Ishikawa (cell line): ENCODE measurements at regions not wholly inside any gene's neighbourhood (a gene's known extent, or its start where the extent isn't known, plus 50 kb on each side); places are given as distances from the start of the nearest gene placed in this dataset.

Source experiments
- CEBPB ChIP-seq: IDR thresholded peaks from 2 replicates; pipeline ENCODE4 v1.6.1; 2012
- CREB1 ChIP-seq: IDR thresholded peaks from 2 replicates; pipeline ENCODE4 v1.6.1; 2012; ENCODE audit warnings: low read depth
- EGR1 ChIP-seq: IDR thresholded peaks from 2 replicates; pipeline ENCODE4 v1.6.1; 2012
- EP300 ChIP-seq: IDR thresholded peaks from 2 replicates; pipeline ENCODE4 v1.6.1; 2012; ENCODE audit warnings: borderline replicate concordance
- FOXM1 ChIP-seq: IDR thresholded peaks from 2 replicates; pipeline ENCODE4 v1.6.1; 2012; ENCODE audit warnings: low read depth, borderline replicate concordance
- NFIC ChIP-seq: IDR thresholded peaks from 2 replicates; pipeline ENCODE4 v1.6.1; 2012
- RAD21 ChIP-seq: IDR thresholded peaks from 2 replicates; pipeline ENCODE4 v1.6.1; 2012; ENCODE audit warnings: low read depth
- TAF1 ChIP-seq: IDR thresholded peaks from 2 replicates; pipeline ENCODE4 v1.6.1; 2012; ENCODE audit warnings: low read depth, mild to moderate bottlenecking
- TCF12 ChIP-seq: IDR thresholded peaks from 2 replicates; pipeline ENCODE4 v1.6.1; 2012; ENCODE audit warnings: low read depth
- TEAD4 ChIP-seq: IDR thresholded peaks from 2 replicates; pipeline ENCODE4 v1.6.1; 2012
- YY1 ChIP-seq: IDR thresholded peaks from 2 replicates; pipeline ENCODE4 v1.6.1; 2012; ENCODE audit warnings: low read depth
- ZBTB7A ChIP-seq: IDR thresholded peaks from 2 replicates; pipeline ENCODE4 v1.6.1; 2012; ENCODE audit warnings: low read depth
- TF ChIP-seq, protein P1 (sequence below): IDR thresholded peaks from 2 replicates; pipeline ENCODE4 v1.6.1; 2012
- TF ChIP-seq, protein P2 (sequence below): IDR thresholded peaks from 2 replicates; pipeline ENCODE4 v1.6.1; 2012; ENCODE audit warnings: low read depth, mild to moderate bottlenecking
- TF ChIP-seq, protein P3 (sequence below): IDR thresholded peaks from 2 replicates; pipeline ENCODE4 v1.6.1; 2012

DNA sequence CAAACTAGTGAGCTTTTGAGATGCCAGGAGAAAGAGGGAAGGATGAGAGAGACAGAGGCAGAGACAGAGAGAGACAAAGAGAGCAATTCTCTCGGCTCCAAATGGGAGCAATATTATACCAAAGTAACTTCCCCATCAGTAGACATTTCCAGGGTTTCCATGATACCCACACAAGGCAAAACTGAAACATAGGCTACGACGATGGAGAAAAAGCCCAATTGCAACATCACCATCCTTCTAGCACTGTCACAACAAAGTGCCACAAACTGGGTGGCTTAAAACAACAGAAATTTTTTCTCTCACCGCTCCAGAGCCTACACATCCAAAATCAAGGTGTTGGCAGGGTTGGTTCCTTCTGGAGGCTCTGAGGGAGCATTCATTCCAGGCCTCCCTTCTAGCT, 81.4 kb downstream of the KCTD12 start:
- TF ChIP-seq TCF12: no peak
- TF ChIP-seq YY1: no peak

DNA sequence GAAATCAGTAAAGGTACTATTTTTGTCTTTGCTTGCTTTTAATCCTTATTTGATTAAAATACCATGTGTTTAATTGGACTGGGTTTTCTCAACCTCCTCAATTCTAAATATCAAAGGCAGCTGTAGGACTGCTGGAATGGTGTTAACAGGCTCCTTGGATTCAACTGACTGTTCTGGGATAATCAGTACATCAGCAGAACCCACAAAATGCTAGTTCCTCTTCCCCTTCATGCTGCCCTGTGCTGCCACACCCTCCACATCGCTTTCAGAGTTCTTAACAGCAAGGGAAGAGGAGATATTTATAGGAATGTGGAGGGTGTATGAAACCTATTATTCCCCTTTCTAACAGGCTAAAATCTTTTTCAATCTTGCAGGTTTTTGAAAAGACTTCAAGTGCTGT, 82.4 kb downstream of the KCTD12 start:
- TF ChIP-seq, protein P1, sequence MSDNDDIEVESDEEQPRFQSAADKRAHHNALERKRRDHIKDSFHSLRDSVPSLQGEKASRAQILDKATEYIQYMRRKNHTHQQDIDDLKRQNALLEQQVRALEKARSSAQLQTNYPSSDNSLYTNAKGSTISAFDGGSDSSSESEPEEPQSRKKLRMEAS: no peak
- TF ChIP-seq TEAD4 (no peak), CREB1 (no peak), TAF1 (no peak), YY1 (no peak), NFIC (no peak)
- TF ChIP-seq, protein P2, sequence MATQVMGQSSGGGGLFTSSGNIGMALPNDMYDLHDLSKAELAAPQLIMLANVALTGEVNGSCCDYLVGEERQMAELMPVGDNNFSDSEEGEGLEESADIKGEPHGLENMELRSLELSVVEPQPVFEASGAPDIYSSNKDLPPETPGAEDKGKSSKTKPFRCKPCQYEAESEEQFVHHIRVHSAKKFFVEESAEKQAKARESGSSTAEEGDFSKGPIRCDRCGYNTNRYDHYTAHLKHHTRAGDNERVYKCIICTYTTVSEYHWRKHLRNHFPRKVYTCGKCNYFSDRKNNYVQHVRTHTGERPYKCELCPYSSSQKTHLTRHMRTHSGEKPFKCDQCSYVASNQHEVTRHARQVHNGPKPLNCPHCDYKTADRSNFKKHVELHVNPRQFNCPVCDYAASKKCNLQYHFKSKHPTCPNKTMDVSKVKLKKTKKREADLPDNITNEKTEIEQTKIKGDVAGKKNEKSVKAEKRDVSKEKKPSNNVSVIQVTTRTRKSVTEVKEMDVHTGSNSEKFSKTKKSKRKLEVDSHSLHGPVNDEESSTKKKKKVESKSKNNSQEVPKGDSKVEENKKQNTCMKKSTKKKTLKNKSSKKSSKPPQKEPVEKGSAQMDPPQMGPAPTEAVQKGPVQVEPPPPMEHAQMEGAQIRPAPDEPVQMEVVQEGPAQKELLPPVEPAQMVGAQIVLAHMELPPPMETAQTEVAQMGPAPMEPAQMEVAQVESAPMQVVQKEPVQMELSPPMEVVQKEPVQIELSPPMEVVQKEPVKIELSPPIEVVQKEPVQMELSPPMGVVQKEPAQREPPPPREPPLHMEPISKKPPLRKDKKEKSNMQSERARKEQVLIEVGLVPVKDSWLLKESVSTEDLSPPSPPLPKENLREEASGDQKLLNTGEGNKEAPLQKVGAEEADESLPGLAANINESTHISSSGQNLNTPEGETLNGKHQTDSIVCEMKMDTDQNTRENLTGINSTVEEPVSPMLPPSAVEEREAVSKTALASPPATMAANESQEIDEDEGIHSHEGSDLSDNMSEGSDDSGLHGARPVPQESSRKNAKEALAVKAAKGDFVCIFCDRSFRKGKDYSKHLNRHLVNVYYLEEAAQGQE: no peak

DNA sequence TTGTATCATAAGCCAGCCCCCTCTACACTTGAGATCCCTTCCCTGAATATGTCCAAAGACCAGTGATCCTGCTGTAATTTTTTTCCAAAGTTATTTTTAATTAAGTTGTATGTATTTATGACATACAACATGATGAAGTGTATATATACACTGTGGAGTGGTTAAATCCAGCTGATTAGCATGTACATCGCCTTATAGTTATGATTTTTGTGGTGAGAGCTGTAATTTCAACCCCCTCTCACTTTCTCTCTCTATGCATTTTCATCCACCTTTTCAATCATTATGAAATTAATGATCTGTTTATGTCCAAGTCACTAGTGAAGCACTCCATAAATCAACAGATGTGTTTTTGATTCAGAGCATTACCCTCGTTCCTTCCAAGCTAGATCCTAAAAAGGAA, 85.3 kb downstream of the KCTD12 start:
- TF ChIP-seq RAD21 (no peak), TAF1 (no peak), NFIC (no peak), EGR1 (no peak), TEAD4 (no peak), FOXM1 (no peak), CEBPB (no peak), EP300 (no peak), ZBTB7A (no peak), YY1 (no peak), TCF12 (no peak)
- TF ChIP-seq, protein P3, sequence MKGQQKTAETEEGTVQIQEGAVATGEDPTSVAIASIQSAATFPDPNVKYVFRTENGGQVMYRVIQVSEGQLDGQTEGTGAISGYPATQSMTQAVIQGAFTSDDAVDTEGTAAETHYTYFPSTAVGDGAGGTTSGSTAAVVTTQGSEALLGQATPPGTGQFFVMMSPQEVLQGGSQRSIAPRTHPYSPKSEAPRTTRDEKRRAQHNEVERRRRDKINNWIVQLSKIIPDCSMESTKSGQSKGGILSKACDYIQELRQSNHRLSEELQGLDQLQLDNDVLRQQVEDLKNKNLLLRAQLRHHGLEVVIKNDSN: no peak
- TF ChIP-seq, protein P2: no peak
- TF ChIP-seq, protein P1: no peak

DNA sequence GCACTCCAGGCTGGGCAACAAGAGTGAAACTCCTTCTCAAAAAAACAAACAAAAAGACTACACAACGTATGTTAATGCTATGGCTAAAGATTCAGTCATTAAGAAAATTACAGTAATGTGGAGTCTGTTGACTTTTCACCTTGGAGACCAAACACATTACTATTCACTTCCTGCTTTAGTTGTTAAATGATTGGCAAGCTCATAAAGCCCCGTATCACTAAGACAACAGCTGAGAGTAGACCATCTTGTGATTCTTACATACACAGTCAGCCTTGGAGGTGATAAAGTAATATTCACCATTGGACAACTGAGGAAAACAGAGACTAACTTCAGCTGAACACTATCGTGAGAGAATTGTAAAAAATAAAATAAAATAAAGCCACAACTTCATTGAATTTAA, 86.5 kb downstream of the KCTD12 start:
- no peak for TF ChIP-seq TAF1
- TF ChIP-seq, protein P1: no peak
- TF ChIP-seq, protein P2: no peak
- TF ChIP-seq CREB1: no peak
- TF ChIP-seq, protein P3: no peak
- no peak for TF ChIP-seq YY1
- no peak for TF ChIP-seq FOXM1
- no peak for TF ChIP-seq TCF12
- TF ChIP-seq EGR1: no peak
- TF ChIP-seq CEBPB: no peak
- no peak for TF ChIP-seq EP300
- no peak for TF ChIP-seq RAD21
- TF ChIP-seq NFIC: no peak
- TF ChIP-seq TEAD4: no peak

DNA sequence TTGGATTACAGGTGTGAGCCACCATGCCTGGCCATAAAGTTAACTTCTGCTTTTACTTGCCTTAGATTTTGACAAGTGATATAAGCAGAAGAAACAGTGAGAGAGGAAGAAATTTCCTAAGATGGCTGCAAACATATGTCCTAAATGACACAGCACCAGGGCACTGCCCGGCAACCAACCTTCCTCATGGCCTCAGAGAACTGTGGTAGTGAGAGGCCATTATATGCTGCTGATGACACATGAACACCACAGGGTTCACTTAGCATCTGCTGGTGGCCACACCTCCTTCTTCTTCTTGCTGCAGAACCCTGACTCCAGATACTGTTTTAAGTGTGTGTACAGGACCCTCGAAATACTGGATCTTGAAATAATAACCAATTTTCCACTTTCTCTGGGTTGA, 88.2 kb downstream of the KCTD12 start:
- no peak for TF ChIP-seq TCF12
- TF ChIP-seq, protein P1: no peak
- no peak for TF ChIP-seq TAF1
- no peak for TF ChIP-seq FOXM1
- no peak for TF ChIP-seq EGR1
- TF ChIP-seq, protein P3: no peak
- no peak for TF ChIP-seq TEAD4
- TF ChIP-seq ZBTB7A: no peak
- no peak for TF ChIP-seq NFIC
- no peak for TF ChIP-seq YY1
- no peak for TF ChIP-seq EP300
- TF ChIP-seq RAD21: no peak
- no peak for TF ChIP-seq CREB1
- no peak for TF ChIP-seq CEBPB
- TF ChIP-seq, protein P2: no peak
